ENCODE measurements at regions not wholly inside any gene's neighbourhood (a gene's known extent, or its start where the extent isn't known, plus 50 kb on each side); places are given as distances from the start of the nearest gene placed in this dataset.

DNA sequence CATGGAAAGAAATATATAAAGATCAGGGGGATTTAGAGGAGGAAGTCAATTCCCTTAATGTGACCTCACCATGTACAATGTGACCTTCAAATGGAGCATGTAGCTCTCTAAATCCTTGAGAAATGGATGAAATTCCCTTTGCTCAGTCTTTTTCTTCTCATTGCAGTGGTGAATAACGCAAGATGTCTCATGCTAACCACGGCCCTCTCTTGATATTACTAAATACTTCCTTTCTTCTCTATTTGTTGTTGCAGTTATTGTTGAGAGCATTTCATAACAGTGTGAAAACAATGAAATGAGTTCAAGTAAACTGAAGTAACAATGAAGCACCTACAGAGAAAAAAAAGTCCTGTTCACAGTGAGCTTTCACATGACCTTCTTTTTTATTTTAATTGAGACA, 55.6 kb downstream of the ZNF281 start:
- peak overlapping the region; percentile 37 for H3K4me2 ChIP-seq (ENCODE audit: unreplicated experiment)
- no peaks in the 10 kb centered on the region for H3K27me3 ChIP-seq (replicated peaks; ENCODE audit: insufficient read depth)
- H4K20me1 ChIP-seq (ENCODE audit: insufficient read depth), result no peaks in the 10 kb centered on the region
- H2AFZ ChIP-seq, result 0 out of 2 replicates have a peak overlapping the region, but pooled peaks have one; percentile 8
- H3K9me3 ChIP-seq (ENCODE audit: low read depth), result no peaks in the 10 kb centered on the region
- H3K4me3 ChIP-seq, result no peak overlapping the region
- TF ChIP-seq EZH2phosphoT487 (IDR thresholded peaks at IDR 0.05; ENCODE audit: insufficient read depth, low read depth), result no peak
- TF ChIP-seq EZH2 (IDR thresholded peaks at IDR 0.05; ENCODE audit: insufficient read depth, poor library complexity, severe bottlenecking), result no peak
- no peaks in the 10 kb centered on the region for H3K79me2 ChIP-seq (ENCODE audit: insufficient read depth)
- H3K36me3 ChIP-seq (ENCODE audit: low read depth), result no peaks in the 10 kb centered on the region
- peak; percentile 76 for DNase-seq
- 0 out of 2 replicates have a peak overlapping the region, but pooled peaks have one; percentile 56 for H3K9ac ChIP-seq
- in situ Hi-C loops (cut with MboI), result no loop called here
- H3K27ac ChIP-seq, result peak overlapping the region; percentile 93
- 38 to 44% methylated on average over 2 of the region's 2 CpGs for WGBS, 2 experiments (ENCODE audit: low coverage in 1 of 2, low lambda C conversion rate in 2 of 2, missing lambda C conversion rate in 2 of 2)
- H3K9me2 ChIP-seq (ENCODE audit: insufficient read depth), result 0 out of 2 replicates have a peak, but pooled peaks cover 2% of the 10 kb centered on the region
- H3F3A ChIP-seq (ENCODE audit: insufficient read depth), result peaks cover 36% of the 10 kb centered on the region
- H3K4me1 ChIP-seq (ENCODE audit: insufficient read depth), result peaks cover 37% of the 10 kb centered on the region

GRCh38 chr1:200353232-200353631, 56.6 kb downstream of the ZNF281 start:
- no peaks in the 10 kb centered on the region for H3K79me2 ChIP-seq (ENCODE audit: insufficient read depth)
- no peaks in the 10 kb centered on the region for H4K20me1 ChIP-seq (ENCODE audit: insufficient read depth)
- H3K36me3 ChIP-seq (ENCODE audit: low read depth), result no peaks in the 10 kb centered on the region
- H3K27ac ChIP-seq, result peak overlapping the region; percentile 93
- H2AFZ ChIP-seq, result peak overlapping the region; percentile 27; the same call in 1 of the 2 replicates
- peak; percentile 29 for DNase-seq
- TF ChIP-seq EZH2phosphoT487 (IDR thresholded peaks at IDR 0.05; ENCODE audit: insufficient read depth, low read depth), result no peak
- TF ChIP-seq EZH2 (IDR thresholded peaks at IDR 0.05; ENCODE audit: insufficient read depth, poor library complexity, severe bottlenecking), result no peak
- no peak overlapping the region for H3K4me3 ChIP-seq
- 94 to 97% methylated on average over 1 of the region's 1 CpG for WGBS, 2 experiments (ENCODE audit: low coverage in 1 of 2, low lambda C conversion rate in 2 of 2, missing lambda C conversion rate in 2 of 2)
- H3F3A ChIP-seq (ENCODE audit: insufficient read depth), result peaks cover 36% of the 10 kb centered on the region
- H3K4me1 ChIP-seq (ENCODE audit: insufficient read depth), result peaks cover 33% of the 10 kb centered on the region
- in situ Hi-C loops (cut with MboI), result no loop called here
- peak overlapping the region; percentile 56 for H3K9ac ChIP-seq
- no peaks in the 10 kb centered on the region for H3K9me2 ChIP-seq (ENCODE audit: insufficient read depth)
- H3K27me3 ChIP-seq (replicated peaks; ENCODE audit: insufficient read depth), result no peaks in the 10 kb centered on the region
- no peaks in the 10 kb centered on the region for H3K9me3 ChIP-seq (ENCODE audit: low read depth)
- peak overlapping the region; percentile 37 for H3K4me2 ChIP-seq (ENCODE audit: unreplicated experiment)

- peaks cover 33% of the 10 kb centered on the region for H3K4me1 ChIP-seq (ENCODE audit: insufficient read depth)
- H3F3A ChIP-seq (ENCODE audit: insufficient read depth), result peaks cover 36% of the 10 kb centered on the region
- peak overlapping the region; percentile 90 for H3K4me2 ChIP-seq (ENCODE audit: unreplicated experiment)
- DNase-seq, result peak; percentile 98
- peak overlapping the region; percentile 61 for H3K4me3 ChIP-seq
- WGBS, 2 experiments (ENCODE audit: low coverage in 1 of 2, low lambda C conversion rate in 2 of 2, missing lambda C conversion rate in 2 of 2), result 12 to 14% methylated on average over 4 of the region's 4 CpGs
- no peaks in the 10 kb centered on the region for H3K9me3 ChIP-seq (ENCODE audit: low read depth)
- H3K27ac ChIP-seq, result peak overlapping the region; percentile 93
- H2AFZ ChIP-seq, result peak overlapping the region; percentile 43; the same call in 1 of the 2 replicates
- H3K9ac ChIP-seq, result peak overlapping the region; percentile 73
- no peaks in the 10 kb centered on the region for H3K79me2 ChIP-seq (ENCODE audit: insufficient read depth)
- in situ Hi-C loops (cut with MboI), result no loop called here
- no peaks in the 10 kb centered on the region for H3K27me3 ChIP-seq (replicated peaks; ENCODE audit: insufficient read depth)
- H3K9me2 ChIP-seq (ENCODE audit: insufficient read depth), result no peaks in the 10 kb centered on the region
- no peaks in the 10 kb centered on the region for H4K20me1 ChIP-seq (ENCODE audit: insufficient read depth)
- TF ChIP-seq EZH2phosphoT487 (IDR thresholded peaks at IDR 0.05; ENCODE audit: insufficient read depth, low read depth), result peak; percentile 96
- TF ChIP-seq EZH2 (IDR thresholded peaks at IDR 0.05; ENCODE audit: insufficient read depth, poor library complexity, severe bottlenecking), result no peak
- no peaks in the 10 kb centered on the region for H3K36me3 ChIP-seq (ENCODE audit: low read depth)
These were observed 57.8 kb downstream of the ZNF281 start for GRCh38 chr1:200351826-200352549.

GRCh38 chr1:200351425-200351824, 58.4 kb downstream of the ZNF281 start:
- H3K4me1 ChIP-seq (ENCODE audit: insufficient read depth), result peaks cover 35% of the 10 kb centered on the region

More at GRCh38 chr1:200351425-200351824, 58.4 kb downstream of the ZNF281 start:
- Histone ChIP-seq H3F3A (ENCODE audit: insufficient read depth) (peaks cover 41% of the 10 kb centered on the region), H3K4me2 (ENCODE audit: unreplicated experiment) (peak overlapping the region; percentile 90), H3K36me3 (ENCODE audit: low read depth) (no peaks in the 10 kb centered on the region), H2AFZ (peak overlapping the region; percentile 43; the same call in 1 of the 2 replicates), H3K4me3 (peak overlapping the region; percentile 61), H3K9ac (peak overlapping the region; percentile 73), H3K27me3 (replicated peaks; ENCODE audit: insufficient read depth) (no peaks in the 10 kb centered on the region), H4K20me1 (ENCODE audit: insufficient read depth) (no peaks in the 10 kb centered on the region), H3K9me2 (ENCODE audit: insufficient read depth) (no peaks in the 10 kb centered on the region), H3K79me2 (ENCODE audit: insufficient read depth) (no peaks in the 10 kb centered on the region), H3K9me3 (ENCODE audit: low read depth) (no peaks in the 10 kb centered on the region), H3K27ac (peak overlapping the region; percentile 93)
- 56 to 68% methylated on average over 4 of the region's 4 CpGs for WGBS, 2 experiments (ENCODE audit: low coverage in 1 of 2, low lambda C conversion rate in 2 of 2, missing lambda C conversion rate in 2 of 2)
- DNase-seq, result peak; percentile 50
- in situ Hi-C loops (cut with MboI), result no loop called here
- TF ChIP-seq EZH2 (IDR thresholded peaks at IDR 0.05; ENCODE audit: insufficient read depth, poor library complexity, severe bottlenecking) (no peak), EZH2phosphoT487 (IDR thresholded peaks at IDR 0.05; ENCODE audit: insufficient read depth, low read depth) (no peak)
